AG10803 (cell line): ENCODE measurements at regions not wholly inside any gene's neighbourhood (a gene's known extent, or its start where the extent isn't known, plus 50 kb on each side); places are given as distances from the start of the nearest gene placed in this dataset.

Experiments used
- DNase-seq: peaks from one replicate; pipeline ENCODE4 v3.0.0; 2010; ENCODE audit warnings: low read depth
- H3K4me3 ChIP-seq: 2 replicates; pipeline ENCODE4 v1.5.1; 2011; ENCODE audit warnings: mild to moderate bottlenecking, low read length, control low read depth
- CTCF ChIP-seq: conservative IDR thresholded peaks from 2 replicates; pipeline ENCODE4 v1.5.1; 2011; ENCODE audit warnings: mild to moderate bottlenecking, low read length, control low read depth, inconsistent platforms

GRCh38 chr21:14787312-14787711, 241.2 kb upstream of the SAMSN1 start:
- DNase-seq, result no peak
- no peak for TF ChIP-seq CTCF

GRCh38 chr21:14785679-14786078, 239.6 kb upstream of the SAMSN1 start:
- TF ChIP-seq CTCF, result no peak
- no peak overlapping the region for H3K4me3 ChIP-seq
- DNase-seq, result no peak

More at GRCh38 chr21:14787312-14787711, 241.2 kb upstream of the SAMSN1 start:
- H3K4me3 ChIP-seq, result no peak overlapping the region

- no peak for DNase-seq
- peak; percentile 28; the same call in 1 of the 2 replicates for TF ChIP-seq CTCF
Observed at GRCh38 chr21:14773777-14774345, 227.7 kb upstream of the SAMSN1 start.

GRCh38 chr21:14771593-14771992, 225.5 kb upstream of the SAMSN1 start:
- H3K4me3 ChIP-seq, result no peak overlapping the region
- no peak for DNase-seq
- no peak for TF ChIP-seq CTCF

More at GRCh38 chr21:14773777-14774345, 227.7 kb upstream of the SAMSN1 start:
- no peak overlapping the region for H3K4me3 ChIP-seq

- no peak for DNase-seq
- no peak for TF ChIP-seq CTCF
- no peak overlapping the region for H3K4me3 ChIP-seq
Observed at GRCh38 chr21:14768042-14768441, 221.9 kb upstream of the SAMSN1 start.

- no peak for DNase-seq
- H3K4me3 ChIP-seq, result no peak overlapping the region
- no peak for TF ChIP-seq CTCF
Observed at GRCh38 chr21:14767192-14767852, 221.2 kb upstream of the SAMSN1 start.

GRCh38 chr21:14766241-14766640, 220.1 kb upstream of the SAMSN1 start:
- no peak for TF ChIP-seq CTCF
- no peak overlapping the region for H3K4me3 ChIP-seq
- no peak for DNase-seq
